PC-3 (cell line): ENCODE measurements at regions not wholly inside any gene's neighbourhood (a gene's known extent, or its start where the extent isn't known, plus 50 kb on each side); places are given as distances from the start of the nearest gene placed in this dataset.

Experiments used
- ATAC-seq: fragments of 200-7000 bp; cut with Tn5 transposase; 2 replicates; pipeline ENCODE4 v1.9.1; 2020; ENCODE audit warnings: mild to moderate bottlenecking, moderate library complexity
- BruUV-seq: library from RNA; stranded (reverse); fragments of 400-500 nt; replicated peaks from 2 replicates; lab custom pipeline; 2021; lab: Mats Ljungman, UMichigan
- CTCF ChIA-PET: fragments of 300-600 bp; sonication (Branson Sonifier 250); formaldehyde crosslinking; loops from one replicate; lab custom pipeline; 2022; ENCODE audit warnings: antibody characterized with exemption; lab: Charles Lee
- POLR2A ChIA-PET: fragments of 300-600 bp; sonication (Branson Sonifier 250); formaldehyde crosslinking; loops from one replicate; lab custom pipeline; 2022; ENCODE audit warnings: antibody characterized with exemption; ENCODE audit not compliant: unreplicated experiment; lab: Charles Lee
- DNase-seq: peaks from one replicate; pipeline ENCODE4 v3.0.0-alpha.2; 2015
- H2AFZ ChIP-seq: fragments of 300-600 bp; sonication (generic); 2 replicates; pipeline ENCODE4 v1.6.0; 2016; ENCODE audit warnings: antibody characterized with exemption, low read length
- H3F3A ChIP-seq: fragments of 300-600 bp; sonication (generic); one replicate; pipeline ENCODE4 v1.6.0; 2017; ENCODE audit warnings: antibody characterized with exemption, low read length, control low read depth, mild to moderate bottlenecking; ENCODE audit not compliant: unreplicated experiment
- H3K27ac ChIP-seq: fragments of 300-600 bp; sonication (generic); 2 replicates; pipeline ENCODE4 v1.5.1; 2016; ENCODE audit warnings: mild to moderate bottlenecking, low read length
- H3K27me3 ChIP-seq: fragments of 300-600 bp; sonication (generic); 2 replicates; pipeline ENCODE4 v1.6.1; 2016; ENCODE audit warnings: low read length, mixed read lengths
- H3K36me3 ChIP-seq: fragments of 300-600 bp; sonication (generic); 2 replicates; pipeline ENCODE4 v1.6.1; 2016; ENCODE audit warnings: low read depth, mixed run types, low read length, mixed read lengths
- H3K4me1 ChIP-seq: fragments of 300-600 bp; sonication (generic); 2 replicates; pipeline ENCODE4 v1.5.1; 2016; ENCODE audit warnings: low read length; ENCODE audit not compliant: insufficient read depth
- H3K4me2 ChIP-seq: fragments of 300-600 bp; sonication (generic); 2 replicates; pipeline ENCODE4 v1.6.0; 2016; ENCODE audit warnings: low read length
- H3K4me3 ChIP-seq: fragments of 300-600 bp; sonication (generic); 2 replicates; pipeline ENCODE4 v1.5.1; 2016; ENCODE audit warnings: mild to moderate bottlenecking, low read length, mixed read lengths
- H3K79me2 ChIP-seq: fragments of 300-600 bp; sonication (generic); 2 replicates; pipeline ENCODE4 v1.6.1; 2017; ENCODE audit warnings: low read length, mixed read lengths
- H3K9ac ChIP-seq: fragments of 300-600 bp; sonication (generic); 2 replicates; pipeline ENCODE4 v1.6.0; 2016; ENCODE audit warnings: mild to moderate bottlenecking, low read length
- H3K9me2 ChIP-seq: fragments of 300-600 bp; sonication (generic); replicated peaks from 2 replicates; pipeline ENCODE4 v1.6.1; 2016; ENCODE audit warnings: mixed run types, low read length, mixed read lengths
- H3K9me3 ChIP-seq: fragments of 300-600 bp; sonication (generic); 2 replicates; pipeline ENCODE4 v1.6.1; 2016; ENCODE audit warnings: low read length, mixed read lengths
- H4K20me1 ChIP-seq: fragments of 300-600 bp; sonication (generic); 2 replicates; pipeline ENCODE4 v1.6.1; 2016; ENCODE audit warnings: low read length, mixed read lengths
- EZH2 ChIP-seq: fragments of 300-600 bp; sonication (generic); IDR thresholded peaks from one replicate; pipeline ENCODE4 v1.6.1; 2017; ENCODE audit warnings: antibody characterized with exemption, mild to moderate bottlenecking, low read length; ENCODE audit not compliant: unreplicated experiment
- EZH2phosphoT487 ChIP-seq: fragments of 300-600 bp; sonication (generic); IDR thresholded peaks from 2 replicates; pipeline ENCODE4 v1.6.1; 2018; ENCODE audit warnings: mild to moderate bottlenecking, antibody characterized with exemption, low read length, borderline replicate concordance
- intact Hi-C: fragments of 100-400 bp; cut with micrococcal nuclease; formaldehyde crosslinking; loops from 2 replicates; pipeline ENCODE4 v1.9.0; 2023
- TF ChIP-seq, protein P1 (sequence below): fragments of 300-600 bp; sonication (generic); conservative IDR thresholded peaks from 2 replicates; pipeline ENCODE4 v1.5.1; 2017; ENCODE audit warnings: antibody characterized with exemption, low read depth, mild to moderate bottlenecking, low read length

- no peaks in the 10 kb centered on the region for H3K36me3 ChIP-seq
- no peak overlapping the region for H3K4me3 ChIP-seq
- peaks cover 37% of the 10 kb centered on the region; the same call in 1 of the 2 replicates for H3K27me3 ChIP-seq
- ATAC-seq (no peak), DNase-seq (no peak)
- no TSS peak for BruUV-seq
- TF ChIP-seq EZH2phosphoT487 (no peak), EZH2 (no peak)
- TF ChIP-seq, protein P1, sequence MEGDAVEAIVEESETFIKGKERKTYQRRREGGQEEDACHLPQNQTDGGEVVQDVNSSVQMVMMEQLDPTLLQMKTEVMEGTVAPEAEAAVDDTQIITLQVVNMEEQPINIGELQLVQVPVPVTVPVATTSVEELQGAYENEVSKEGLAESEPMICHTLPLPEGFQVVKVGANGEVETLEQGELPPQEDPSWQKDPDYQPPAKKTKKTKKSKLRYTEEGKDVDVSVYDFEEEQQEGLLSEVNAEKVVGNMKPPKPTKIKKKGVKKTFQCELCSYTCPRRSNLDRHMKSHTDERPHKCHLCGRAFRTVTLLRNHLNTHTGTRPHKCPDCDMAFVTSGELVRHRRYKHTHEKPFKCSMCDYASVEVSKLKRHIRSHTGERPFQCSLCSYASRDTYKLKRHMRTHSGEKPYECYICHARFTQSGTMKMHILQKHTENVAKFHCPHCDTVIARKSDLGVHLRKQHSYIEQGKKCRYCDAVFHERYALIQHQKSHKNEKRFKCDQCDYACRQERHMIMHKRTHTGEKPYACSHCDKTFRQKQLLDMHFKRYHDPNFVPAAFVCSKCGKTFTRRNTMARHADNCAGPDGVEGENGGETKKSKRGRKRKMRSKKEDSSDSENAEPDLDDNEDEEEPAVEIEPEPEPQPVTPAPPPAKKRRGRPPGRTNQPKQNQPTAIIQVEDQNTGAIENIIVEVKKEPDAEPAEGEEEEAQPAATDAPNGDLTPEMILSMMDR, result no peak
- no peaks in the 10 kb centered on the region for H3F3A ChIP-seq
- no peak overlapping the region for H3K9ac ChIP-seq
- no peaks in the 10 kb centered on the region for H3K4me1 ChIP-seq
- intact Hi-C loops, result no loop called here
- no peak overlapping the region for H3K4me2 ChIP-seq
- H2AFZ ChIP-seq, result no peak overlapping the region
- no peaks in the 10 kb centered on the region for H3K79me2 ChIP-seq
- H3K9me3 ChIP-seq, result no peaks in the 10 kb centered on the region
- POLR2A ChIA-PET, result no interaction called here
- no peaks in the 10 kb centered on the region for H4K20me1 ChIP-seq
- H3K27ac ChIP-seq, result no peak overlapping the region
- CTCF ChIA-PET, result no interaction called here
- no peaks in the 10 kb centered on the region for H3K9me2 ChIP-seq
These were observed 152.3 kb downstream of the AASDH start for GRCh38 chr4:56235011-56235410.

- Histone ChIP-seq H3K4me3 (no peak overlapping the region), H3K4me1 (no peaks in the 10 kb centered on the region), H3F3A (no peaks in the 10 kb centered on the region), H3K36me3 (no peaks in the 10 kb centered on the region), H4K20me1 (no peaks in the 10 kb centered on the region), H2AFZ (no peak overlapping the region), H3K79me2 (no peaks in the 10 kb centered on the region), H3K27me3 (peaks cover 30% of the 10 kb centered on the region; the same call in 1 of the 2 replicates), H3K9me2 (no peaks in the 10 kb centered on the region), H3K9me3 (no peaks in the 10 kb centered on the region), H3K9ac (no peak overlapping the region), H3K27ac (no peak overlapping the region), H3K4me2 (no peak overlapping the region)
- ChIA-PET CTCF (no interaction called here), POLR2A (no interaction called here)
- intact Hi-C loops, result no loop called here
- ATAC-seq (no peak), DNase-seq (no peak)
- no TSS peak for BruUV-seq
- TF ChIP-seq, protein P1, result no peak
- TF ChIP-seq EZH2phosphoT487 (no peak), EZH2 (no peak)
These were observed 153.2 kb downstream of the AASDH start for GRCh38 chr4:56234098-56234497.

- H4K20me1 ChIP-seq, result no peaks in the 10 kb centered on the region
- ChIA-PET CTCF (no interaction called here), POLR2A (no interaction called here)
- peaks cover 29% of the 10 kb centered on the region; the same call in 1 of the 2 replicates for H3K27me3 ChIP-seq
- no peak overlapping the region for H3K9ac ChIP-seq
- H3K4me3 ChIP-seq, result no peak overlapping the region
- H3K36me3 ChIP-seq, result no peaks in the 10 kb centered on the region
- H3K27ac ChIP-seq, result no peak overlapping the region
- DNase-seq (no peak), ATAC-seq (no peak)
- no peak for TF ChIP-seq EZH2phosphoT487
- TF ChIP-seq, protein P1, result no peak
- H3K79me2 ChIP-seq, result no peaks in the 10 kb centered on the region
- no peak overlapping the region for H2AFZ ChIP-seq
- no peaks in the 10 kb centered on the region for H3F3A ChIP-seq
- intact Hi-C loops, result no loop called here
- H3K4me1 ChIP-seq, result no peaks in the 10 kb centered on the region
- BruUV-seq, result no TSS peak
- H3K4me2 ChIP-seq, result no peak overlapping the region
- H3K9me2 ChIP-seq, result no peaks in the 10 kb centered on the region
- H3K9me3 ChIP-seq, result no peaks in the 10 kb centered on the region
These were observed 155.9 kb downstream of the AASDH start for GRCh38 chr4:56231410-56231809.
